K562 (cell line): ENCODE measurements at regions not wholly inside any gene's neighbourhood (a gene's known extent, or its start where the extent isn't known, plus 50 kb on each side); places are given as distances from the start of the nearest gene placed in this dataset.

Experiments
- ATF7 ChIP-seq: fragments of 450-650 bp; IDR thresholded peaks from 2 replicates; pipeline ENCODE4 v1.7.1; 2014; ENCODE audit warnings: mild to moderate bottlenecking, moderate library complexity
- ELF4 ChIP-seq: fragments of 450-650 bp; formaldehyde crosslinking; IDR thresholded peaks from 2 replicates; pipeline ENCODE4 v1.4.0; 2022; ENCODE audit warnings: missing genetic modification characterization
- HCFC1 ChIP-seq: IDR thresholded peaks from 2 replicates; pipeline ENCODE4 v1.6.1; 2012; ENCODE audit warnings: low read depth, low read length, improper control_type of control experiment
- ZBTB17 ChIP-seq: fragments of 450-650 bp; formaldehyde crosslinking; IDR thresholded peaks from 2 replicates; pipeline ENCODE4 v1.4.0; 2020; ENCODE audit warnings: mild to moderate bottlenecking
- ZBTB8A ChIP-seq: fragments of 450-650 bp; IDR thresholded peaks from 2 replicates; pipeline ENCODE4 v1.6.1; 2018; ENCODE audit warnings: mild to moderate bottlenecking, moderate library complexity; ENCODE audit not compliant: partially characterized antibody
- TF ChIP-seq, protein P1 (sequence below): fragments of 450-650 bp; IDR thresholded peaks from 2 replicates; pipeline ENCODE4 v1.6.1; 2016; ENCODE audit warnings: mild to moderate bottlenecking, moderate library complexity
- TF ChIP-seq, protein P2 (sequence below): fragments of 250-450 bp; sonication (Bioruptor Pico); IDR thresholded peaks from 2 replicates; pipeline ENCODE4 v1.8.0; 2021; ENCODE audit warnings: moderate library complexity, mild to moderate bottlenecking, inconsistent platforms
- TF ChIP-seq, protein P3 (sequence below): fragments of 150-350 bp; conservative IDR thresholded peaks from 2 replicates; pipeline ENCODE4 v1.6.1; 2014; ENCODE audit warnings: low read length

DNA sequence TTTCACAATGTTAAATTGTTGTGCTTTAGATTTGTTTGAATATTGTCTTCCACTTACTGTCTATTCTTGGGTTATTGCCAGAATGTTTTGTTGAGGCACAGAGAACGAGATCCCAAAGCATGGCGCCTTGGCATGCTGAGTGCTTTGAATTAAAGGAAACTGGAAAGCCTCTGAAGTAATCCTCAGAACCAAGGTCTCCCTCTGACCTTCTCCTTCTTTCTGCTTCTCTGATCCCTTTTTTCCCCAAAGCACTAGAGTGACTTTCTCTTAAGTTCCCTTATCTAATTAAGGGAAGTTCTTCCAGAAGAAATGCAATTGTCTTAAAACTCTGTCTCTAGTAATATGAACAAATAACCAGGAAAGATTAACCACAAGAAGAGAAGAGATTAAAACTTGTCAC, 214.7 kb downstream of the SPP2 start (continued):
- TF ChIP-seq, protein P1, sequence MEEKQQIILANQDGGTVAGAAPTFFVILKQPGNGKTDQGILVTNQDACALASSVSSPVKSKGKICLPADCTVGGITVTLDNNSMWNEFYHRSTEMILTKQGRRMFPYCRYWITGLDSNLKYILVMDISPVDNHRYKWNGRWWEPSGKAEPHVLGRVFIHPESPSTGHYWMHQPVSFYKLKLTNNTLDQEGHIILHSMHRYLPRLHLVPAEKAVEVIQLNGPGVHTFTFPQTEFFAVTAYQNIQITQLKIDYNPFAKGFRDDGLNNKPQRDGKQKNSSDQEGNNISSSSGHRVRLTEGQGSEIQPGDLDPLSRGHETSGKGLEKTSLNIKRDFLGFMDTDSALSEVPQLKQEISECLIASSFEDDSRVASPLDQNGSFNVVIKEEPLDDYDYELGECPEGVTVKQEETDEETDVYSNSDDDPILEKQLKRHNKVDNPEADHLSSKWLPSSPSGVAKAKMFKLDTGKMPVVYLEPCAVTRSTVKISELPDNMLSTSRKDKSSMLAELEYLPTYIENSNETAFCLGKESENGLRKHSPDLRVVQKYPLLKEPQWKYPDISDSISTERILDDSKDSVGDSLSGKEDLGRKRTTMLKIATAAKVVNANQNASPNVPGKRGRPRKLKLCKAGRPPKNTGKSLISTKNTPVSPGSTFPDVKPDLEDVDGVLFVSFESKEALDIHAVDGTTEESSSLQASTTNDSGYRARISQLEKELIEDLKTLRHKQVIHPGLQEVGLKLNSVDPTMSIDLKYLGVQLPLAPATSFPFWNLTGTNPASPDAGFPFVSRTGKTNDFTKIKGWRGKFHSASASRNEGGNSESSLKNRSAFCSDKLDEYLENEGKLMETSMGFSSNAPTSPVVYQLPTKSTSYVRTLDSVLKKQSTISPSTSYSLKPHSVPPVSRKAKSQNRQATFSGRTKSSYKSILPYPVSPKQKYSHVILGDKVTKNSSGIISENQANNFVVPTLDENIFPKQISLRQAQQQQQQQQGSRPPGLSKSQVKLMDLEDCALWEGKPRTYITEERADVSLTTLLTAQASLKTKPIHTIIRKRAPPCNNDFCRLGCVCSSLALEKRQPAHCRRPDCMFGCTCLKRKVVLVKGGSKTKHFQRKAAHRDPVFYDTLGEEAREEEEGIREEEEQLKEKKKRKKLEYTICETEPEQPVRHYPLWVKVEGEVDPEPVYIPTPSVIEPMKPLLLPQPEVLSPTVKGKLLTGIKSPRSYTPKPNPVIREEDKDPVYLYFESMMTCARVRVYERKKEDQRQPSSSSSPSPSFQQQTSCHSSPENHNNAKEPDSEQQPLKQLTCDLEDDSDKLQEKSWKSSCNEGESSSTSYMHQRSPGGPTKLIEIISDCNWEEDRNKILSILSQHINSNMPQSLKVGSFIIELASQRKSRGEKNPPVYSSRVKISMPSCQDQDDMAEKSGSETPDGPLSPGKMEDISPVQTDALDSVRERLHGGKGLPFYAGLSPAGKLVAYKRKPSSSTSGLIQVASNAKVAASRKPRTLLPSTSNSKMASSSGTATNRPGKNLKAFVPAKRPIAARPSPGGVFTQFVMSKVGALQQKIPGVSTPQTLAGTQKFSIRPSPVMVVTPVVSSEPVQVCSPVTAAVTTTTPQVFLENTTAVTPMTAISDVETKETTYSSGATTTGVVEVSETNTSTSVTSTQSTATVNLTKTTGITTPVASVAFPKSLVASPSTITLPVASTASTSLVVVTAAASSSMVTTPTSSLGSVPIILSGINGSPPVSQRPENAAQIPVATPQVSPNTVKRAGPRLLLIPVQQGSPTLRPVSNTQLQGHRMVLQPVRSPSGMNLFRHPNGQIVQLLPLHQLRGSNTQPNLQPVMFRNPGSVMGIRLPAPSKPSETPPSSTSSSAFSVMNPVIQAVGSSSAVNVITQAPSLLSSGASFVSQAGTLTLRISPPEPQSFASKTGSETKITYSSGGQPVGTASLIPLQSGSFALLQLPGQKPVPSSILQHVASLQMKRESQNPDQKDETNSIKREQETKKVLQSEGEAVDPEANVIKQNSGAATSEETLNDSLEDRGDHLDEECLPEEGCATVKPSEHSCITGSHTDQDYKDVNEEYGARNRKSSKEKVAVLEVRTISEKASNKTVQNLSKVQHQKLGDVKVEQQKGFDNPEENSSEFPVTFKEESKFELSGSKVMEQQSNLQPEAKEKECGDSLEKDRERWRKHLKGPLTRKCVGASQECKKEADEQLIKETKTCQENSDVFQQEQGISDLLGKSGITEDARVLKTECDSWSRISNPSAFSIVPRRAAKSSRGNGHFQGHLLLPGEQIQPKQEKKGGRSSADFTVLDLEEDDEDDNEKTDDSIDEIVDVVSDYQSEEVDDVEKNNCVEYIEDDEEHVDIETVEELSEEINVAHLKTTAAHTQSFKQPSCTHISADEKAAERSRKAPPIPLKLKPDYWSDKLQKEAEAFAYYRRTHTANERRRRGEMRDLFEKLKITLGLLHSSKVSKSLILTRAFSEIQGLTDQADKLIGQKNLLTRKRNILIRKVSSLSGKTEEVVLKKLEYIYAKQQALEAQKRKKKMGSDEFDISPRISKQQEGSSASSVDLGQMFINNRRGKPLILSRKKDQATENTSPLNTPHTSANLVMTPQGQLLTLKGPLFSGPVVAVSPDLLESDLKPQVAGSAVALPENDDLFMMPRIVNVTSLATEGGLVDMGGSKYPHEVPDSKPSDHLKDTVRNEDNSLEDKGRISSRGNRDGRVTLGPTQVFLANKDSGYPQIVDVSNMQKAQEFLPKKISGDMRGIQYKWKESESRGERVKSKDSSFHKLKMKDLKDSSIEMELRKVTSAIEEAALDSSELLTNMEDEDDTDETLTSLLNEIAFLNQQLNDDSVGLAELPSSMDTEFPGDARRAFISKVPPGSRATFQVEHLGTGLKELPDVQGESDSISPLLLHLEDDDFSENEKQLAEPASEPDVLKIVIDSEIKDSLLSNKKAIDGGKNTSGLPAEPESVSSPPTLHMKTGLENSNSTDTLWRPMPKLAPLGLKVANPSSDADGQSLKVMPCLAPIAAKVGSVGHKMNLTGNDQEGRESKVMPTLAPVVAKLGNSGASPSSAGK = no peak
- TF ChIP-seq, protein P2, sequence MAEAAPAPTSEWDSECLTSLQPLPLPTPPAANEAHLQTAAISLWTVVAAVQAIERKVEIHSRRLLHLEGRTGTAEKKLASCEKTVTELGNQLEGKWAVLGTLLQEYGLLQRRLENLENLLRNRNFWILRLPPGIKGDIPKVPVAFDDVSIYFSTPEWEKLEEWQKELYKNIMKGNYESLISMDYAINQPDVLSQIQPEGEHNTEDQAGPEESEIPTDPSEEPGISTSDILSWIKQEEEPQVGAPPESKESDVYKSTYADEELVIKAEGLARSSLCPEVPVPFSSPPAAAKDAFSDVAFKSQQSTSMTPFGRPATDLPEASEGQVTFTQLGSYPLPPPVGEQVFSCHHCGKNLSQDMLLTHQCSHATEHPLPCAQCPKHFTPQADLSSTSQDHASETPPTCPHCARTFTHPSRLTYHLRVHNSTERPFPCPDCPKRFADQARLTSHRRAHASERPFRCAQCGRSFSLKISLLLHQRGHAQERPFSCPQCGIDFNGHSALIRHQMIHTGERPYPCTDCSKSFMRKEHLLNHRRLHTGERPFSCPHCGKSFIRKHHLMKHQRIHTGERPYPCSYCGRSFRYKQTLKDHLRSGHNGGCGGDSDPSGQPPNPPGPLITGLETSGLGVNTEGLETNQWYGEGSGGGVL (CRISPR knock-in tag) = no peak
- TF ChIP-seq ZBTB8A (no peak), HCFC1 (no peak), ZBTB17 (no peak), ATF7 (no peak), ELF4 (CRISPR knock-in tag) (no peak)
- TF ChIP-seq, protein P3, sequence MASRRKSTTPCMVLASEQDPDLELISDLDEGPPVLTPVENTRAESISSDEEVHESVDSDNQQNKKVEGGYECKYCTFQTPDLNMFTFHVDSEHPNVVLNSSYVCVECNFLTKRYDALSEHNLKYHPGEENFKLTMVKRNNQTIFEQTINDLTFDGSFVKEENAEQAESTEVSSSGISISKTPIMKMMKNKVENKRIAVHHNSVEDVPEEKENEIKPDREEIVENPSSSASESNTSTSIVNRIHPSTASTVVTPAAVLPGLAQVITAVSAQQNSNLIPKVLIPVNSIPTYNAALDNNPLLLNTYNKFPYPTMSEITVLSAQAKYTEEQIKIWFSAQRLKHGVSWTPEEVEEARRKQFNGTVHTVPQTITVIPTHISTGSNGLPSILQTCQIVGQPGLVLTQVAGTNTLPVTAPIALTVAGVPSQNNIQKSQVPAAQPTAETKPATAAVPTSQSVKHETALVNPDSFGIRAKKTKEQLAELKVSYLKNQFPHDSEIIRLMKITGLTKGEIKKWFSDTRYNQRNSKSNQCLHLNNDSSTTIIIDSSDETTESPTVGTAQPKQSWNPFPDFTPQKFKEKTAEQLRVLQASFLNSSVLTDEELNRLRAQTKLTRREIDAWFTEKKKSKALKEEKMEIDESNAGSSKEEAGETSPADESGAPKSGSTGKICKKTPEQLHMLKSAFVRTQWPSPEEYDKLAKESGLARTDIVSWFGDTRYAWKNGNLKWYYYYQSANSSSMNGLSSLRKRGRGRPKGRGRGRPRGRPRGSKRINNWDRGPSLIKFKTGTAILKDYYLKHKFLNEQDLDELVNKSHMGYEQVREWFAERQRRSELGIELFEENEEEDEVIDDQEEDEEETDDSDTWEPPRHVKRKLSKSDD = no peak
